GM19328 (cell line): ENCODE measurements at regions not wholly inside any gene's neighbourhood (a gene's known extent, or its start where the extent isn't known, plus 50 kb on each side); places are given as distances from the start of the nearest gene placed in this dataset.

ENCODE experiments used
- ATAC-seq: cut with Tn5 transposase; IDR thresholded peaks from one replicate; pipeline ENCODE4 v1.9.1; 2021; ENCODE audit warnings: mild to moderate bottlenecking, moderate library complexity; ENCODE audit not compliant: unreplicated experiment

- no peak for ATAC-seq
Observed at GRCh38 chr3:71927505-71928066, 142.6 kb upstream of the PROK2 start.

DNA sequence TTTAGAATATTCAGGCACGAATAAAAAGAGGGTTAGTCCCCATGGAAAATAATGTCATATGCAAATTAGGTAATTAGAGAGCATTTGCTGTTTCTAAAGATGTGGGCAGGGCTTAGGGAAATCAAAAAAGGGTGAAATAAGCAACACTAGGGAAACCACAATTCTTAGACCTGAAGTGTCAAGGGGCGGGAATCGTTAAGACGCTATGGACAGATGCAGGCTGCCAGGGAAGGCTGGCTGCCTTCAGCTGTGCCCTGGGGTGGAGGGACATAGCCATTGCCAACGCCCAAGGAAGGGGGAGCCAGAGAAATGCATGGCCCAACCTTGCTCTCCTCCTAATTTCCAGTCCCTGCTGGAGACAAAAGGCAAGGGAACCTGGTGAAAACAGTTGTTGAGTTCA lies 141.7 kb upstream of the PROK2 start:
- ATAC-seq: no peak

DNA sequence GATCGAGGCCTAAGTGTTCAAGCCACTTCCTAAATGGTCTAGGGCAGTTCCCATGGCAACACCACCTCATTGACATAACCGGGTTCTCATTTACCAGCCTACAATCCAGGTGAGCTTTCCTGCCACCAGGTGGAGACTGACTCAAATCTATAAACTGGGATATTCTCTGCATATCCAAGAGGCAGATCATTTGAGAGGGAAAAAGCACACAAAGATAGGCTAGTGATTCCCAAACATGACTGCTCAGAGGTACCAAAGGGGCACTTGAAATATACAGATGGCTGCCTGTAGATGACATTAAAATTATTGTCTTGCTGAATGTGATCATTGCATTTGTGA lies 141.3 kb upstream of the PROK2 start:
- peak; percentile 54 for ATAC-seq

DNA sequence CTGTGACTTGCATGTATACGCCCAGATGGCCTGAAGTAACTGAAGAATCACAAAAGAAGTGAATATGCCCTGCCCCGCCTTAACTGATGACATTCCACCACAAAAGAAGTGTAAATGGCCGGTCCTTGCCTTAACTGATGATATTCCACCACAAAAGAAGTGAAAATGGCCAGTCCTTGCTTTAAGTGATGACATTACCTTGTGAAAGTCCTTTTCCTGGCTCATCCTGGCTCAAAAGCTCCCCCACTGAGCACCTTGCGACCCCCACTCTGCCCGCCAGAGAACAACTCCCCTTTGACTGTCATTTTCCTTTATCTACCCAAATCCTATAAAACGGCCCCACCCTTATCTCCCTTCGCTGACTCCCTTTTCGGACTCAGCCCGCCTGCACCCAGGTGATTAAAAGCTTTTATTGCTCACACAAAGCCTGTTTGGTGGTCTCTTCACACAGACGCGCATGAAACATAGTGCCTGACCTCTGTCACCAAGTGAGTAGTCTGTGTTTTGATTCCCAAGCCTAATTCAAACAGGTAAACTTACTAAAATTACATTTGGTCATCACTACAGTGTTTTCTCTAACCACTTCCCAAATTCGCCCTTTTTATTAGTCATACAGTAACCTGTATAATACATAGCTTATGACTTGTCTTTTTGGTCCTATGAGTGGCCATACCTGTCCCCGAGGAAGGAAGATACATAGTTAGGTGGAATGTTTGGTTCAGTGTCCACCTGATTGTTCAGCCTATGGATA lies 140.7 kb upstream of the PROK2 start:
- ATAC-seq: peak; percentile 52

DNA sequence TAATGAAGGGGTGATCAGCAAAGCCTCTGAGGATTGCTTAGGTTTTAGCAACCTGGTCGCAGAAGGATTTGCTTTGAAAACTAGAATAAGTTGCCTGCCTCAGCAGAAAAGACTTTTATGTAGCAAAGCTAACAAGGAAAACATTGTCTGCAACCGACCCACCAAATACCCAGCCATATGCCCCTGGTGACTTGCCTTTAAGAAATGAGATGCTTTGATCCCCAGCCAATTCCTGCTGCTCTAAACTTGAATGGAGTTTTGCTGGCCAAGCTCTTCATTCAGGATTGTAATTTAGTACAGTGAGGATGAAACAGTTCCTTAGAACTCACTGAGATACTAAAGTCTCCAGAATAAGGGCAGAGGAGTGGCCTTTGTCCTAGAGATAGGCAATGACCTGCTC lies 139.8 kb upstream of the PROK2 start:
- ATAC-seq: no peak

GRCh38 chr3:71921036-71921435 lies 136.1 kb upstream of the PROK2 start:
- ATAC-seq: no peak

GRCh38 chr3:71919572-71919971 lies 134.6 kb upstream of the PROK2 start:
- no peak for ATAC-seq

DNA sequence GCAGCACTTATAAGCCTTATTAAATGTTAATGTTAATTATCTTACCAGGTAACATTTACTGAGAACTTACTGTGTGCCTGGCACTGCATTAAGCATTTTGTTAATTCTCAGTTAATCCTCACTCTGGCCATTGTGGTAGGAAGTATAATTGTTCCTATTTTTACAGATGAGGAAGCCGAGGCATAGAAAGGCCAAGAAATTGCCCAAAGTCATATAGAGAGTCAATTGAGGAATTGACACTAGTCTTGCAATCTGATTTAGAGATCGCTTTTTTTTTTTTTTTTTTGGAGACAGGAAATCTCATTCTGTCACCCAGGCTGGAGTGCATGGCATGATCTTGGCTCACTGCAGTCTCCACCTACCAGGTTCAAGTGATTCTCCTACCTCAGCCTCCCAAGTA lies 132.6 kb upstream of the PROK2 start:
- ATAC-seq: no peak

DNA sequence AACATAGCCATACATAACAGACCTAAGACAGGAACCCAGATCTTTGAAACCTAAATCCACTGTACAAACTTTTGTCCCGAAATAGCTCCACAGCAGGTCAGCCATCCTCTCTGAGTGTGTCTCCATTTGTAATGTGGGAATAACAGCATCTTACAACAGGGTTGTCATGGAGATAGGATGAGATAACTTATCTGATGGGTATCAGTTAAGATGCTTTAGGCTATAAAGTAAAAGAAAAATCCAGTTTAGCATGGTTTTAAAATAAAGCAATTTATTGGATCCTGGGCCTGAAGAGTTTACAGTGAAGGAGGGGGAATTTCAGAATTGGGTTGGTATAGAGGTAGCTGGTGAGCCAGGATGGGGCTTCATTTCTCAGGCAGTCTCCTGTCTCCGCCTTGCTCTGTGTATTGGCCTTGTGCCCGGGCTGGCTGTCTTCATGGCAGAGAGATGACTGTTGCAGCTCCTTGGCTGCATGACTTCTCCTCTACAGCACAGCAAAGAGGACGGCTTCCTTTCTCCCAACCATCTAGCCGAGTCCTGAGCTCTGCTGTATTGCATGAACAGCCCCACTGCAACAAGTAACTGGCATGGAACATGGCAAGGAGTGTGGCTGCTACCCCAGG lies 131.9 kb upstream of the PROK2 start:
- ATAC-seq: no peak

DNA sequence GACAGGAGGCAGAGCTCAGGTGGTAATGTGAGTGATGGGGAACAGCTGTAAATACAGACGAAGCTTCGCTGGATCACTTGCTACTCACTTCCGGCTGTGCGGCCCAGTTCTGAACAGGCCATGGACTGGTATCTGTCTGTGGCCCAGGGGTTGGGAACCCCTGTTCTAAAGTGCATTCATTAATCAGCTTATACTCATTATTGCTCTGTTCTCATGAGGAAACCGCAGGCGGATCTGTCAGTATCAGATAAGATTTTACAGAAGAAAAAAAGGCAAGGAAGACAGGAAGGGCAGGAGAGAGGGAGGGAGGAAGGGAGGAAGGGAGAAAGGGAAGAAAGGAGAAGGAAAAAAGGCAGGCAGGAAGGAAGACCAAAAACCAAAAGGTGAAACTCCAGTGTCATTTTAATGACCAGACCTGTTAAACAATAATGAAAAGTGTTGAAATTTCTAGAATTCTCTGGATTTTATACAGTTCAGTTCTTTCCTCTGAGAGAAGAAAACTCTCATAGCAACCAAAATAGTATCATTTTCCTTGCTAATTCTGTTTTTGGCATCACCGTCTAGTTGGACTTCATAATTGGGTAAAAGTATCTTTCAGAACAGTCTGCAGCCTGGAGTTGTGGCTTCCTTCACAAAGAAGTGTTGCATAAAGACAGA lies 128.0 kb upstream of the PROK2 start:
- ATAC-seq: no peak

DNA sequence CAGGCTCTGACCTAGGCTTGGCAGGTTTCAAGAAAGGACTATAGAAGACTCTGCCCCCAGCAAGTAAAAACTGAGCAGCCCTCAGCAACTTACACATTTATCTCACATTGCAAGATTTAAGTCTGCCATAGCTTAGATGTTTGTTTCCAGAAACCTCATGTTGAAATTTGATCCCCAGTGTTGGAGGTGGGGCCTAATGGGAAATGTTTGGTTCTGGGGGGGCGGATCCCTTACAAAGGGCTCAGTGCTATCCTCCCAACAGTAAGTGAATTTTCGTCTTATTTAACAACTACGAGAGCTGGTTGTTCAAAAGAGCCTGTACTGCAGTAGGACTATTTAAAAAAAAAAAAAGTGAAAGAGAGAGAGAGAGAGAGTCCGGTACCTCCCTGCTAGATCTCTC lies 125.2 kb upstream of the PROK2 start:
- no peak for ATAC-seq

- no peak for ATAC-seq
Observed at GRCh38 chr3:71907996-71908395, 123.0 kb upstream of the PROK2 start.

DNA sequence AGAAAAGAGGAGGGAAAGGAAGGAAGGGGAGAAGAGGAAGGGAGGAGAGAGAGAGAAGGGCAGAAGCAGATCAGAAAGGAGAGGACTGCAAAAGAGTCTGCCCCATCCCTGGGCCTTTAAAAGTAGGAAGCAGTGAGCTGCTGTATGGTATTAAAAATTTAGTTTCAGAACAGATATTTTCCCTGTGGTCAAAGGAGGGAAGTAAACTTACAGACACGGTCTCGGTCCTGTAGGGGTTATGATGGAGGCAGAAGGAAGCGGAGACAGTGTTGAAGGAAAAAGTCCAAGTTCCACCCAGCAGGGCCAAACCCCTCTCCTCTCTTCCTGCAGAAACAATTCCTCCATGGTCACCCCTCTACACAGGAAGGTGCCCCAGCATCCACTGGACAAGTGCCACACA lies 122.0 kb upstream of the PROK2 start:
- ATAC-seq: no peak

DNA sequence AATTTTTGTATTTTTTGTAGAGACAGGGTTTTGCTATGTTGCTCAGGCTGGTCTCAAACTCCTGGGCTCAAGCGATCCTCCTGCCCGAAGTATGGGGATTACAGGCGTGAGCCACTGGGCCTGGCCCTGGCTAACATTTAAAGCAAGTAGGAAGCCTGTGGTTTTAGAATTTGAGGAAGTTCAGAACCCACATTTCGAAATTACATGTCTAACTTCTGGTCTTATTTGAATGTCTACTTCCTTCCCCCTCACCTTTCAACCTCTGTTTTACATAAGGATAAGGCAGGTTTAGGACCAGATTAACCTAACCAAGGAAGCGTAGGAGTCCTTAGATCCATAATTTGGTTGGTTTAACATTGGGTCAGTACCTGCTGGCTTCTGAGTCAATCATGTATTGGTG lies 120.5 kb upstream of the PROK2 start:
- ATAC-seq: peak; percentile 94

DNA sequence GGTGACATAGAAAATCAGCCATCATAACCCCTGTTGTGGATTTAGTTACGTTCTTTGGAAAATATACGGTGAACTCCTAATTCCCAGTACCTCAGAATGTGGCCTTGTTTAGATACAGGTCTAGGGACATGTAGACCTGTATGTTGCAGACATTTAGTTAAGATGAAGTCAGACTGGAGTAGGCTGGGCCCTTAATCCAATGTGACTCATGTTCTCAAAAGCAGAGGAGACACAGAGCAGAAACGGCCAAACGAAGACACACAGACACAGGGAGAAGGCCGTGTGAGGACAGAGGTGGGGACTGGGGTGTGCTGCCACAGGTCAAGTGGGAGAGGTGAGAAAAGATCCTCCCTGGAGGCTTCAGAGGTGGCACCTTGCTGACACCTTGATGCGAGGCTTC lies 119.0 kb upstream of the PROK2 start:
- ATAC-seq: no peak

- no peak for ATAC-seq
Observed at GRCh38 chr3:71903112-71903495, 118.2 kb upstream of the PROK2 start.

GRCh38 chr3:71902258-71903111 lies 117.5 kb upstream of the PROK2 start:
- ATAC-seq: no peak

DNA sequence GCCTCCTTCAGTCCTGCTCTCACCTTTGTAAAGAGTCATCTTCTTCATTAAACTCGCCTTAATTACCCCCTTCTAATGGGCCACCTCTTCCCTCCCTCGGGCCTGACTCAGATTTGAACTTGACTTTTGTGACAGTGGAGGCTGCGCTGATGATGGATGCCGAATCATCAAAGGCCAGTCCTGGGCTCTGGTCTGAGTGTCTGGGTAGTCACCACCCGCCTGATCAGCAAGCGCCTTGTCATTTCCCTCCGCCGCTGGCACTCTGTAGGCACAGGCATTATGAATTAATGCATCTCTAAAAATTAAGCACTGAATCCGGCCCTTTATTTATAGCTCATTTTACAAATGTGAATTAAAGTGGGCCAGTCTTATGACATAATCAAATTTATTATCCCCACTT lies 116.7 kb upstream of the PROK2 start:
- no peak for ATAC-seq

- ATAC-seq: no peak
Observed at GRCh38 chr3:71900057-71900456, 115.1 kb upstream of the PROK2 start.

DNA sequence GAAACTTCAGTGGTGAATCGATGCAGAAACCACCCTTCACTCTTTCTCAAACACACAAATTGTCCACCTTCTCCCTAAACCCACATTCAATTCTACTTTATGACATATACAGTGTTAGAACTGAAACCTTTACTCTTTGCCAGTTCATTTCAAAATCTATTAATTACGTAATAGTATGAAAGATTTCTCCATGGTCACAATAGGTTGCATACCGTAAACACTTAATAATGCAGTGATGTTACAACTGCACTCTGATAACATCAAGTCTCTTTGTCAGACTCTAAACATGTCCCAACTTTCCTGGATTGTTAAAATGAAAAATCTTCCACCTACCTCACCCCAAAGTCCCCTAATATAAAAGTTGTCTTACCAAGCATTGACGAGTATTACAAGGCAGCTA lies 111.8 kb upstream of the PROK2 start:
- ATAC-seq: no peak
